SH-SY5Y (cell line): ENCODE measurements at regions not wholly inside any gene's neighbourhood (a gene's known extent, or its start where the extent isn't known, plus 50 kb on each side); places are given as distances from the start of the nearest gene placed in this dataset.

Source experiments
- GATA2 ChIP-seq: IDR thresholded peaks from 2 replicates; pipeline ENCODE4 v1.6.1; 2011; ENCODE audit warnings: mild to moderate bottlenecking, low read depth, low read length
- GATA3 ChIP-seq: IDR thresholded peaks from 2 replicates; pipeline ENCODE4 v1.6.1; 2011; ENCODE audit warnings: low read depth, mild to moderate bottlenecking, low read length, moderate library complexity

- TF ChIP-seq GATA3 (no peak), GATA2 (no peak)
Observed at GRCh38 chr10:128382225-128382624, 256.0 kb upstream of the MKI67 start.

- TF ChIP-seq GATA3 (no peak), GATA2 (no peak)
Observed at GRCh38 chr10:128384831-128385230, 258.6 kb upstream of the MKI67 start.

GRCh38 chr10:128386231-128386630 is 260.0 kb upstream of the MKI67 start:
- TF ChIP-seq GATA2 (no peak), GATA3 (no peak)

- no peak for TF ChIP-seq GATA2
- no peak for TF ChIP-seq GATA3
Observed at GRCh38 chr10:128386816-128387604, 260.8 kb upstream of the MKI67 start.

- TF ChIP-seq GATA3 (no peak), GATA2 (no peak)
Observed at GRCh38 chr10:128390596-128390995, 264.4 kb upstream of the MKI67 start.

GRCh38 chr10:128393546-128393945 is 267.3 kb upstream of the MKI67 start:
- no peak for TF ChIP-seq GATA2
- TF ChIP-seq GATA3 = no peak

GRCh38 chr10:128398118-128398517 is 271.9 kb upstream of the MKI67 start:
- TF ChIP-seq GATA2 = no peak
- TF ChIP-seq GATA3 = no peak

GRCh38 chr10:128398999-128399398 is 272.8 kb upstream of the MKI67 start:
- TF ChIP-seq GATA2 = no peak
- TF ChIP-seq GATA3 = no peak

GRCh38 chr10:128400564-128400963 is 274.3 kb upstream of the MKI67 start:
- TF ChIP-seq GATA3 (no peak), GATA2 (no peak)

- TF ChIP-seq GATA3 (no peak), GATA2 (no peak)
Observed at GRCh38 chr10:128405450-128405849, 279.2 kb upstream of the MKI67 start.

GRCh38 chr10:128411643-128412042 is 285.4 kb upstream of the MKI67 start:
- TF ChIP-seq GATA3 = no peak
- no peak for TF ChIP-seq GATA2

GRCh38 chr10:128414568-128414967 is 288.3 kb upstream of the MKI67 start:
- TF ChIP-seq GATA3 (no peak), GATA2 (no peak)

GRCh38 chr10:128416231-128416630 is 290.0 kb upstream of the MKI67 start:
- no peak for TF ChIP-seq GATA2

GRCh38 chr10:128417826-128418225 is 291.6 kb upstream of the MKI67 start:
- no peak for TF ChIP-seq GATA3
- no peak for TF ChIP-seq GATA2

- TF ChIP-seq GATA3 (no peak), GATA2 (no peak)
Observed at GRCh38 chr10:128418819-128419218, 292.6 kb upstream of the MKI67 start.

- TF ChIP-seq GATA2 = no peak
- TF ChIP-seq GATA3 = no peak
Observed at GRCh38 chr10:128419466-128420019, 293.3 kb upstream of the MKI67 start.
